ENCODE measurements at regions not wholly inside any gene's neighbourhood (a gene's known extent, or its start where the extent isn't known, plus 50 kb on each side); places are given as distances from the start of the nearest gene placed in this dataset.
"Not testable (repeated sequence)": the region's sequence is repeated elsewhere in the genome, so short reads cannot be mapped to it uniquely, and the experiment has no call there.

DNA sequence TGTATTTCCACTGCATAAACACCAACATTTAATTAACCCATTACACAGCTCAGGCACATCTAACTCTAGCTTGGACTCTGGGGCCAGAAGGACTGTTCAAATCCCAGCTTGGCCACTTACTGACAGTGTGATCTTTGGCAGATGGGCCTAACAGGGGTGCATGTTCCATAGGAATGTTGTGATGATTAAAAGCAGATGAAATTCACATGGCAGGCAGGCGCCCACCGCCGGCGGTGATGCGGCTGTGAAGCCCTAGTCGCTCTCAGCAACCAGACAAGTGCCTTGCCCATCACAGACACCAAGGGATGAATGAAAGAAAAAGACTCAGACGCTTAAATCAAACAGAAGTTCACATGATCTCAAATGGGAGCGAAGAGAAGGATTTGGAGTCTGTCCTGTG, 84.6 kb upstream of the WSB1 start:
- no peak for DNase-seq (ENCODE audit: low spot score)

DNA sequence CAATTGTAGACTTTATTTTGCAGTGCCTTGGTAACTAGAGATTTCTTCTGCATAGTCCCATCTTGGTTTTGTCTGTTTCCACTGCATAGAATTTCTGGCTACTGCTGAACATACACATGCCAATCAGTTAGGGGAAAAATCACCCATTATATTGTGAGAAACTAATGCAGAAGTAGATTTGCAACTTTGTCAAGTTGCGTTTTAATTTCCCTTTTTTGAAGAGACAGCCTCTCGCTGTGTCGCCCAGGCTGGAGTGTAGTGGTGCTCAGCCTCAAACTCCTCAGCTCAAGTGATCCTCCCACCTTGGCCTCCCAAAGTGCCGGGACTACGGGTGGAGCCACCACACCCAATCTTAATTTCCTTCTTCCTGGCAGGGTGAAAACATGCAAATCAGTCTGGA, 83.1 kb upstream of the WSB1 start:
- DNase-seq (ENCODE audit: low spot score) = not testable (repeated sequence)

DNA sequence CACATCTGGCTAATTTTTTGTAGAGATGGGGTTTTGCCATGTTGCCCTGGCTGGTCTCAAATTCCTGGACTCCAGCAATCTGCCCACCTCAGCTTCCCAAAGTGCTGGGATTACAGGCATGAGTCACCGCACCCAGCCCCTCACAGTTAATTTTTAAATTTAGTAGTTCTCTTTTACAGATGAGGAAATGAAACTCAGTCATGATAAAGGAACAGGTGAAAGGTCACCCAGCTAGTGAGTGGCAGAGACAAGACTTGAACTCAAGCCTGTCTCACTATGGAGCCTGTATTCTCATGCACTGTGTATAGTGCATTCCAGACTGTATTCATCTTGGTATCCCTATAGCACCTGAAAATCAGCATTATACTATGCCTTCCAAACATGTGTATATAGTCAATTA, 77.1 kb upstream of the WSB1 start:
- no peak for DNase-seq (ENCODE audit: low spot score)

DNA sequence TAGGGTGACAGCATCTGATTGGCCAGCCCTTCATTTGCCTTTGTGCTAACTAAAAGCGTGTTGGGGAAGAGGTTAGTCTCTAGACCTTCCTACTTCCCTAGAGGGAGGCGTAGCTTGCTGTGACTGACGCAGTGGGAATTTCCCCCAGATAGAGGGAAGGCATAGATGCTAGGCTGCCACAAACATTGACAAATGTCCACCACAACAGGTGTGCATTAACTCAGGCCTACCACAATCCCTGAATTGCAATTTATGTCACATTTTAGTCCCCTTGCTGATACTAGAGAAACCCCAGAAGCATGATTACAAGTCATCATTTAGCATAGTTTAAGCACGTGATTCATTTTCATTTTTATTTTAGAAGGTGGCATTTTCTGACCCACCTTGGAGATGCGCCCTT, 76.3 kb upstream of the WSB1 start:
- DNase-seq (ENCODE audit: low spot score) = no peak

- no peak for DNase-seq (ENCODE audit: low spot score)
These were observed 75.9 kb upstream of the WSB1 start for GRCh38 chr17:27218041-27218440.

- DNase-seq (ENCODE audit: low spot score) = no peak
These were observed 75.0 kb upstream of the WSB1 start for GRCh38 chr17:27218719-27219488.

DNA sequence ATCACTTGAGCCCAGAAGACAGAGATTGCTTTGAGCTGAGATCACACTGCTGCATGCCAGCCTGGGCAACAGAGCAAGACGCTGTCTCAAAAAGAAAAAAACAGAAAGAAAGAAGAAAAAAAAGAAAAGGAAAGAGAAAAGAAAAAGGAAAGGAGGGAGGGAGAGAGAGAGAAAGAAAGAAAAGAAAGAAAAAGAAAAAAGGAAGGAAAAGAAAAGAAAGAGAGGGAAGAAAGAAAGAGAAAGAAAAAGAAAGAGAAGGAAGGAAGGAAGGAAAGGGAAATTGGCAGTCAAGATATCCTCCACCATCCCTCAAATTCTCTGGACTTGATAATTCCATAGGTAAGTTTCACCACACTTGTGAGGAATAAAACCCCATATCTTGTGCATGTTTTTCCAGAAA, 71.4 kb upstream of the WSB1 start:
- DNase-seq (ENCODE audit: low spot score) = no peak

- no peak for DNase-seq (ENCODE audit: low spot score)
These were observed 69.2 kb upstream of the WSB1 start for GRCh38 chr17:27224526-27225315.

GRCh38 chr17:27226611-27227230, 67.2 kb upstream of the WSB1 start:
- no peak for DNase-seq (ENCODE audit: low spot score)

DNA sequence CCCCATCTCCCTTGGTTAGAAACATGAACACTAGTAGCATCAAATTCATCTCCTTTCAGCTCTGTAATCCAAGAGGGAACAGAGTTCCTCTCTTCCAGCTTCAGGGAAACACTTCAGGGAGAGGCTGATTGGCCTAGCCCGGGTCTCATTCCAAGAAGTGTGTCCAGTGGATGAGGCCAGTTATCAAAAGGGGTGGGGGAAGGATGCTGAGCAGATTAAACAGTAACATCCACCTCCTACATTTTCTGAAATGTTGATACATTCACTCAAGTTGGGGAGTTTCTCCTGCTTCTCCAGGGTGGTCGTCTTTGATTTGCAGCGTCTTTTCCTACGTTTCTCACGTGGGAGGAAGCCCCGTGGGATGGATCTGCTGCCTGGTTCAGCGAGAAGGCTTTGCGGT, 62.9 kb upstream of the WSB1 start:
- DNase-seq (ENCODE audit: low spot score) = no peak

- no peak for DNase-seq (ENCODE audit: low spot score)
These were observed 61.6 kb upstream of the WSB1 start for GRCh38 chr17:27232328-27232727.

GRCh38 chr17:27233059-27233458, 60.9 kb upstream of the WSB1 start:
- no peak for DNase-seq (ENCODE audit: low spot score)

DNA sequence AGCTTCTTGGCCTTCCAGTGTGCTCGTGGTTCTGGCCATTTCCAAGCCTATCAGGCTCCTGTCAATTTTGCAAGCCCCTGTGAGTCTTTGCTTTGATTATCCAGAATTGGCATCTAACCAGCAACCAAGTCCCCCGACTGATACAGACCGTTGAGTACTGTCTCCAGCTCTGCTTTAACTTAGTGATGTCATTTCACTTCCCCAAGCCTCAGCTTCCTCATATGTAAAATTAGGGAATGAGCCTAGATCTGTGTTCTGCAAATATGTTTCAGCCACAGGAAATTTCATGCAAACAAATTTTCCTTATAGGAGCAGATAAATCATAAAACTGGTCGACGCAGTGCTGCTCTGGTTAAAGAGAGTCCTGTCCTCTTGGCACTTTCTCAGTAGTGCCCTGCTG, 60.1 kb upstream of the WSB1 start:
- no peak for DNase-seq (ENCODE audit: low spot score)

DNA sequence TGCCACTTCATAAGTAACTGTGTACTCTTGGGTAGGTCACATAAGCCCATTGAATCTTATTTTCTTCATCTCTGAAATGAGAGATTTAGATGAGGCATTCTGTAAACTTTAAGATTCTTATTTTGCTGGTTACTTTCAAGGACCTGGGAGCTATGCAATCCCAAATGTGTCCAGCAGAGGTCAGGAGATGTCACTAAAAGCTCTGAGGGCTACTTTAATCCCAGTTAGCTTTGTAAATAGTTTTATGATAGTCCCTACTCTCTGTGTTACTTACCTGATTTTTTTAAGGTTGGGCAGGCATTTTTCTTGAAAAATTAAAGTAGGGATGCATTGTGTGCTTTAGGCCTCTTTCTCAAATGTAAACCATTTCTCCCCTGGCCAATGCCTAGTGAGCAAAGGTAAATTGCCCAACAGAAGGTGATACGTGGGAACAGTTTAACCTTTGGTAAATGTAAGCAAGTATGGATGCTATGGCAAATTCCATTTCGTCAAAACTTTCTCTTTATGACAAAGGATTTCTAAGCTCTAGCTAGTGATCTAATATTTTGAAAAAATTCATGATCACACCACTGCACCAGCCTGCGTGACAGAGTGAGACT, 57.1 kb upstream of the WSB1 start:
- DNase-seq (ENCODE audit: low spot score) = peak; percentile 58

DNA sequence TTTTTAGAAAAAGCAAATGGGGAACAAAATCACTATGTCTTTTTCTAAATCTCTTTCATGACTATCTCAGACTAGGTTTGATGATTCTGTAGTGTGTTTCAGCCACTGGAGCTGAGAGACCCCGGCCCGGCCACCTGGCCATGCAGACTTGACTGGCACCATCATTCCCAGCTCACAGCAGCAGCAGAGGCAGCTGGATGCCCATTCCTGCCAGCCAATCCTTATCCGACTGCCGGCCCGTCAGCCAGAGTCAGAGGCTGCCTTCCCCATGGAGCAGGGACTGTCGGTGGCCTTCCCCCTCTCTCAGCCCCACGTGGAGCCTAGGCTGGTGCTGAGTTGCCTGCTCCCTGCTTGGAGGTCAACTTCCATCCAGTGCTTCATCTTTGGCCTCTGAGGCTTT, 56.0 kb upstream of the WSB1 start:
- no peak for DNase-seq (ENCODE audit: low spot score)

DNA sequence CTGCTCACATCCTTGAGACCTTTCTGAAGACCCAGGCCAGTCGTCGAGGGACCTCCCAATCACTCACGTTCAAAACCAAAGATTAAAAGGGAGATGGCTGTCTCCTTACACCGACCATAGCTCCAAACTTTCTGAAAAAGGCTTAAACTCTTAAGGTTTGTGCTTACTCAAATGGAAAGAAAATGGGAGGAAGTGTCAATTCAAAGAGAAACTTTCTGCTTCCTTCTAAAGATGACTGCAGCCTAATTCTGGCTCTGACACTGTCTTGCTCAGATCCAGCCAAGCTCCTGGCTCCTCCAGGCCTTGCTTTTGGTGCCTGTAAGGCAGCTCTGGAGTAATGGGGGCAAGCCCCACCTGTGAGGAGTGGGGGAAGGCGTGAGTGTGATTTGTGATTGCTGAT, 54.9 kb upstream of the WSB1 start:
- no peak for DNase-seq (ENCODE audit: low spot score)

GRCh38 chr17:27239584-27239983, 54.3 kb upstream of the WSB1 start:
- no peak for DNase-seq (ENCODE audit: low spot score)

DNA sequence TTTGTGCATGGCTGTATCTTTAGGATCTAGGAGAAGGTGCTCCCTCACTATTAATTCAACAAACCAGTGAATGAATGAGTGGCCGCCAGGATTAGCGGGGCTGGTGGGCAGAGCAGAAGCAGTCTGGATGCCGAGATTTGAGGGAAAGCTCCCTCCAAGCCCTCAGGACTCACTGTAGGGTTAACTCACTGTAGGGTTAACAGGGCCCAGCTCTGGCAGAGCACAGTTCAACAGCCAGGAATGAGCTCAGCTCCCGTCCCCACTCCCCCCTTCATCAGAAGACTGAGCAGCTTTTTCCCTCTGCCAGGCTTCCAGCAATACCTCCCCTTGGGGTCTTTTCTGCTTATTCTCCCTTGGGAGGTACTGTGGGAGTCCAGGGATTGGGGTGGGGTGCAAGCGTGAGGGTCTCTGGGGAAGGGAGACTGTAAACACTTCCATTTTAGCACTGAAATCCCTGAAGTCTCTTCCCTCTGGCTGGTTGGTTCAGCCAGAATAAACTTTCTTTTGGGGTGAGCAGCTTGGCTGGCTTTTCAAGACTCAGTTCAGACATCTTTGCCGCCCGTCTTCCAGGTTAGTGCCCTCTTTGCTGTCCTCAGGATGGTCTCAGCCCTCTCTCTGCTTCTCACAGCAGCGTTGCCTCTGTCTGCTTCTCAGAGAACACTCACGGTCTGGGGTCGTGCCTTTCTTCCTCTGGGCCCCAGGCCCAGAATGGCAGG, 53.7 kb upstream of the WSB1 start:
- DNase-seq (ENCODE audit: low spot score) = no peak

DNA sequence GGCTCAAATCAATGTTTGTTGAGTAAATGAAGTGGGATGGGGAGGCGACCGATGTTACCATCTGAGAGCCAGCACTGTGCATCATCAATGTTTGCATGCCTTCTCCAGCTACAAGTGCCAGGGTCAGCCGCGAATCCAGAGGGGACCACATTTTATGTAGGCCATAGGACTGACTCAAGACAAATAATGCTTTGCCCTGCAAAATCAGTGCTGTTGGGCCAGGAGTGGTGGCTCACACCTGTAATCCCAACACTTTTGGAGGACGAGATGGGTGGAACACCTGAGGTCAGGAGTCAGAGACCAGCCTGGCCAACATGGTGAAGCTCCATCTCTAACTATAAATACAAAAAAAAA, 53.1 kb upstream of the WSB1 start:
- no peak for DNase-seq (ENCODE audit: low spot score)

GRCh38 chr17:27241346-27241946, 52.5 kb upstream of the WSB1 start:
- DNase-seq (ENCODE audit: low spot score) = no peak

GRCh38 chr17:27242951-27243350, 51.0 kb upstream of the WSB1 start:
- DNase-seq (ENCODE audit: low spot score) = no peak

- no peak for DNase-seq (ENCODE audit: low spot score)
These were observed 49.9 kb upstream of the WSB1 start for GRCh38 chr17:27244011-27244410.

All from hepatic stellate cell (primary cell).